ENCODE measurements at regions not wholly inside any gene's neighbourhood (a gene's known extent, or its start where the extent isn't known, plus 50 kb on each side); places are given as distances from the start of the nearest gene placed in this dataset.

GRCh38 chr1:57492586-57493226 is 68.8 kb upstream of the DAB1 start:
- intact Hi-C loops (cut with micrococcal nuclease) (no loop called here), in situ Hi-C loops (cut with MboI) (no loop called here)
- ChIA-PET CTCF (ENCODE audit: low intra/inter-chr PET ratio) (no interaction called here), POLR2A (interaction anchor here (1.5 kb wide), 1 partner anchor 7 kb away, joined by 3 read pairs; no protein-coding TSS in a partner anchor)
- Histone ChIP-seq H3K9me3 (replicated peaks; ENCODE audit: control insufficient read depth, insufficient read depth, low read depth, low read length) (no peaks in the 10 kb centered on the region), H3K36me3 (ENCODE audit: control insufficient read depth, insufficient read depth, low read length) (no peaks in the 10 kb centered on the region), H3K4me1 (replicated peaks in 1 of 2; ENCODE audit: control insufficient read depth in 2 of 2, insufficient read depth in 2 of 2, low read length in 2 of 2) (no peaks in the 10 kb centered on the region), H3K27me3 (ENCODE audit: control insufficient read depth in 2 of 2, insufficient read depth in 2 of 2, low read length in 2 of 2) (no peaks in the 10 kb centered on the region), H3K27ac (ENCODE audit: extremely low read depth, low read depth, low read length) (no peak overlapping the region), H3K9me1 (ENCODE audit: control insufficient read depth, insufficient read depth, low read length) (no peaks in the 10 kb centered on the region), H3K9ac (ENCODE audit: insufficient read depth in 1 of 2, low read depth in 2 of 2, low read length in 2 of 2) (no peak overlapping the region), H4K20me1 (replicated peaks; ENCODE audit: control insufficient read depth, insufficient read depth, low read length) (no peaks in the 10 kb centered on the region), H3K4me2 (ENCODE audit: insufficient read depth, low read length) (no peak overlapping the region), H3K79me2 (ENCODE audit: control insufficient read depth, insufficient read depth, low read length) (no peaks in the 10 kb centered on the region), H3K4me3 (no peak overlapping the region), H2AFZ (ENCODE audit: low read depth, low read length) (no peak overlapping the region)
- WGBS (ENCODE audit: insufficient coverage, low coverage, missing lambda C conversion rate), result 0% methylated on average over 5 of the region's 5 CpGs
- FAIRE-seq (no peak), ATAC-seq (no peak), DNase-seq (ENCODE audit: extremely low read depth in 1 of 4, low spot score in 3 of 4) (no peak)
- no TSS peak for BruUV-seq (replicated peaks)
- no peak for TF ChIP-seq NFIX (CRISPR knock-in tag; IDR thresholded peaks at IDR 0.05; ENCODE audit: low read depth)
- no peak for TF ChIP-seq CHAMP1 (IDR thresholded peaks at IDR 0.05)
- no peak for TF ChIP-seq XRCC4 (IDR thresholded peaks at IDR 0.05; ENCODE audit: extremely low read depth, insufficient read depth, insufficient read length)
- no peak for TF ChIP-seq RBM14 (IDR thresholded peaks at IDR 0.05; ENCODE audit: borderline replicate concordance, insufficient read depth, low read depth, low read length)
- TF ChIP-seq GTF3C2 (IDR thresholded peaks at IDR 0.05; ENCODE audit: borderline replicate concordance, extremely low read depth, insufficient read length), result no peak
- no peak for TF ChIP-seq TRIM24 (IDR thresholded peaks at IDR 0.05)
- no peak for TF ChIP-seq PHTF2 (CRISPR knock-in tag; IDR thresholded peaks at IDR 0.05)

All from K562 (cell line).